Lung microvascular endothelial cell (primary cell): ENCODE measurements at regions not wholly inside any gene's neighbourhood (a gene's known extent, or its start where the extent isn't known, plus 50 kb on each side); places are given as distances from the start of the nearest gene placed in this dataset.
A peak's percentile ranks its signal among the peaks of the same experiment; 100 is the strongest.
"Not testable (repeated sequence)": the region's sequence is repeated elsewhere in the genome, so short reads cannot be mapped to it uniquely, and the experiment has no call there.

Experiments used
- DNase-seq, 2 donors: peaks; one replicate each; pipeline versions ENCODE4 v3.0.0 to v3.0.0-alpha.2; 2010; ENCODE audit warnings: low read depth in 2 of 2

DNA sequence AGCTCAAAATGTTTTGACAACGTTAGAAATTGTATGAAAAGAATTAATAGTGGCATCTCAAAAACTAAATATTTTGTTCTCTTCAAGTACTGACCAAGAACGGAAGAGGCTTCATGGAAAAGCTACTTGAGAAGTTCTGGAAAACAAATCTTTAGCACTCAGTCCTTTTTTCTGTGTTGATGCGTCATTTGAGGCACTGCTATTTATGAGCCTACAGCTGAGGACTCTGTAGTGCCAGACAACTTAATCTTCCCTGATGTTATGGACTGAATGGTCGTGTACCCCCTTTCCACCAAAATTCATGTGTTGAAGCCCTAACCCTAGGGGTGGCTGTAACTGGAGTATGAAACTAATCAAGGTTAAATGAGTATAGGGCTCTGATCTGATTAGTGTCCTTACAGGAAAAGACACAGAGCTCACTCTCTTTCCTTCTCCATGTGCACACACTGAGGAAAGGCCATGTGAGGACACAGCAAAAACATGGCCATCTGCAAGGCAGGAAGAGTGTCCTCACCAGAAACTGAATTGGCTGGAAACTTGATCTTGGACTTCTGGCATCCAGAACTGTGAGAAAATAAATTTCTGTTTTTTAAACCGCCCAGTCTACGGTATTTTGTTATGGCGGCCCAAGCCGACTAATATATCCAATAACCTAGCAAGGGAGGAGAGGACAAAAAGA, 337.0 kb upstream of the CLEC14A start:
- peak in 1 of 2 donors; percentile 29 for DNase-seq

DNA sequence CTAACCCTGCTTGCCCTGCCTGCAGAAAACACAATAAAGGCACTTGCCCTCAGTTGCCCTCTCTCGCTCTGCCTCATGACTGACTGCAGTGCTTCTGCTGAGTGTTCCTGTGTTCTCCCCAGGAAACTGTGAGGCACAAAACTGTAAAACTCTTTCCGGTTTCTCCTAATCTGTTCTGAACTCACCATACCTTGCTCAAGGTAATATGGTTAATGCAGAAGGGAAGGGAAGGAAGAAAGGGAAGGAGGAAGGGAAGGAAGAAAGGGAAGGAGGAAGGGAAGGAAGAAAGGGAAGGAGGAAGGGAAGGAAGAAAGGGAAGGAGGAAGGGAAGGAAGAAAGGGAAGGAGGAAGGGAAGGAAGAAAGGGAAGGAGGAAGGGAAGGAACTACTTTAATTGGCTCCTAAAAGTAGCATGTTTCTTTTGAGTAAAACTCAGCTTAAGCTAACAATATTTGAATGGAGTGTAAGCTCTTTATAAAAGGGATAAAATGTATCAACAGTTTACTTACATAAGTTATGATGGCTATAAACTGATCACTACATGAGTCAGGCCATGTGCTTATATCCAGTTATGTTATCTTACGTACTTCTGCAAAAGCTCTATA, 334.0 kb upstream of the CLEC14A start:
- no peak for DNase-seq

GRCh38 chr14:38583471-38583870, 327.6 kb upstream of the CLEC14A start:
- no peak for DNase-seq

- no peak for DNase-seq
Measured at GRCh38 chr14:38578278-38578681, 322.4 kb upstream of the CLEC14A start.

- no peak for DNase-seq
Measured at GRCh38 chr14:38567703-38568102, 311.8 kb upstream of the CLEC14A start.

DNA sequence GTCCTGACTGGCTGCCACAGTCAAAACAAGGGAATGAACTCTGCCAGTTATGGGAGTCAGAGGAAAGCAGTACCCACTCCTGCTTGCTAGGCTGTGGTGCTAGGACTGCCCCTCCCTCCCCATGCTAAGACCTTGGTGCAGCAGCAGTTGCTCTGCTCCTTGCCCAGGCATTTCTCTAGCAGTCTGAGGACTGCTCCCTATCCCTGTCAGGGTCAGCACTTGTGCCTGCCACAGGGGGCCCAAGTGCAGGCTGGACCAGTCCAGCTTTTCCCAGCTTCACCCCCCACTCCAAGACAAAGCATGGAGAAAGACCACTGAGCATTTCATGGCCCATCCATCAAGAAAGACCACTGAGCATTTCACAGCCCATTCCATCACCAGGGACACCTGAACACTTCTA, 305.8 kb upstream of the CLEC14A start:
- DNase-seq: no peak

DNA sequence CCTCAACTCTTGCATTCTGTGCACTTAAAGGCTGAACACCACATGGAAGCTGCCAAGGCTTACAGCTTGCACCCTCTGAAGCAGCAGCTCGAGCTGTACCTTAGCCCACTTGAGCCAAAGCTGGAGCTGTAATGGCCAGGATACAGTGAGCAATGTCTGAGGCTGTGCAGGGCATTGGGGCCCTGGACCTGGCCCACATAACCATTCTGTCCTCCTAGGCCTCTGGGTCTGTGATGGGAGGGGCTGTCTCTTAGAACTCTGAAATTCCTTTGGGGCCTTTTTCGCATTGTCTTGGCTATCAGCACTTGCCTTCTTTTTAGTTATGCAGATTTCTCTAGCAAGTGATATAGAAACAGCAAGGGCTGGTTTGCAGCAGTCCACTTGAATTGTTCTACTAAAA, 303.8 kb upstream of the CLEC14A start:
- no peak for DNase-seq

GRCh38 chr14:38557391-38557790, 301.5 kb upstream of the CLEC14A start:
- DNase-seq: not testable (repeated sequence)

DNA sequence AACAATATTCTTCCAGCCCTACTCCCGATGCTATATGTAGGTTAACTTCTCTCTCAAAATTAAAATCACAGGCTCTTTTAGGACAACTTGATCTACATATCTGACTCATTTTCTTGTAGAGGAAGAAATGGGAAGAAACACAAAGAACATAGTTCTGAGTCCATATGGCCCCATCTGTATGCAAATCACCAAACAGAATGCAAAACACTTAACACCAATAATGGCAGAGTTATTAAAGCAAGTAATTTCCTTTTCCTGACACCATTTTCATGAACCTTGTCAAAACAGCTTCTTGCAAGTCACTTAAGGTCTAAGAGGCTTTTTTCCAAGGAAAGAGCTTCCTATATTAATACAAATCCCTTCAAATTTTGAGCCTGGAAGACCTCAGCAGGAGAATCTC, 300.4 kb upstream of the CLEC14A start:
- DNase-seq: no peak

GRCh38 chr14:38554026-38554425, 298.1 kb upstream of the CLEC14A start:
- DNase-seq: peak in 1 of 2 donors; percentile 72

GRCh38 chr14:38553586-38553985, 297.7 kb upstream of the CLEC14A start:
- DNase-seq: peak in 1 of 2 donors; percentile 91

DNA sequence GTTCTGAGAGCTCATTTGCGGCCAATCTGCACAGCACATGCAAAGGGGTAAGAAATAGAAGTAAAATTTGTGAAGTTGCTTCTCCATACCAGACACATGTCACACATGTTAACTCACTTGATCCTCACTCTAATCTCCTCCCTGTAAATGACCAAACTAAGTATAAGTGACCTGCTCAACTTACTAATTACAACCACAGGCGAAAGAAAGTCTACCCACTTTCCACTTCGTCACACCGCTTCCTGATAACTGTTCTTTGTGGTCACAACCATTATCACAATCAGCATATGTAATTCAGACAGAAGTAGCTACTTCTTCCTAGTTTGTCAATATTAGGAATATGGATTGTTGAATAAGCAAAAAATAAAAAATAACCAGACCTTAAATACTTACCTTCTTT, 293.7 kb upstream of the CLEC14A start:
- no peak for DNase-seq

- no peak for DNase-seq
Measured at GRCh38 chr14:38547961-38548490, 292.1 kb upstream of the CLEC14A start.

DNA sequence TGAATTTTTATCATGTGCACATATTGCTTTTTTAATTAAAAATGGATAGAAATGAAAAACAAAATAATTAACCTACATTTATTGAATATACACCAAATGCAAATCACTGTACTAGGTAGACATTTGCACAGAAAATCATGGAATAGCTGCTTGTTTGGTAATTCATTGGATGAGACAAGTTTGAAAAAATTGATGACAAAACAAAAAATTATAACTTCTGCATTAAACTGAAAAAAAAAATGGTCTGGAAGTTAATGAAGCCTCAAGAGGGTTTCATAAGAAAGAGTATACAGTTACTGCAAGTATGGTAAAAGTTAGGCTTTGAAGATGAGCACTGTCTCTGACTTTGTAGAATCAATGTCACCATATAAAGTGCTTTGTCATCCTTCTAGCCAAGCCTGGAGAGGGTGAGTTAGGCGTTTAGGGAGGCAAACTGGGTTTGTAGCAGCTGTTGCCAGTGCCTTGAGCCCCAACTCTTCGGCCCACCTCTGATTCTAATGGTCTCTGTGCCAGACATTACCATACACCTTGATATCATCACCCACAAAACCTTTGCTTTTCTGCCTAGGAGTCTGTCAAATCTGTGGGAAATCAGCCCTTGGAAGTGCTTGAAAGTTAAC, 291.1 kb upstream of the CLEC14A start:
- no peak for DNase-seq

DNA sequence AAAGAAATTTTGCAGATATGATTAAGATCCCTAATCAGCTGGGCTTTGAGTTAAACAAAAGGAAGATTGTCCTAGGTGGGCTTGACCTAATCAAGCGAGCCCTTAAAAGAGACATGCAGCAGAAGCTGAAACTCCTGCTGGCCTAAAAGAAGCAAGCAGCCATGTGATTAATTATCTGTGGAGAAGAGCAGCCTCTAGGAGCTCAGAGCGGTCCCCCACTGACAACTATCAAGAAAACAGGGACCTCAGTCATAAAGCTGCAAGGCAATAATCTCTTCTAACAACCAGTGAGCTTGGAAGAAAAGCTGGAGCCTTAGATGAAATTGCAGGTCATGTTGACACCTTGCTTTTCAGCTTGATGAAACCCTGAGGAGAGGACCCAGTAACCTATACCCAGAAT, 288.9 kb upstream of the CLEC14A start:
- DNase-seq: no peak

DNA sequence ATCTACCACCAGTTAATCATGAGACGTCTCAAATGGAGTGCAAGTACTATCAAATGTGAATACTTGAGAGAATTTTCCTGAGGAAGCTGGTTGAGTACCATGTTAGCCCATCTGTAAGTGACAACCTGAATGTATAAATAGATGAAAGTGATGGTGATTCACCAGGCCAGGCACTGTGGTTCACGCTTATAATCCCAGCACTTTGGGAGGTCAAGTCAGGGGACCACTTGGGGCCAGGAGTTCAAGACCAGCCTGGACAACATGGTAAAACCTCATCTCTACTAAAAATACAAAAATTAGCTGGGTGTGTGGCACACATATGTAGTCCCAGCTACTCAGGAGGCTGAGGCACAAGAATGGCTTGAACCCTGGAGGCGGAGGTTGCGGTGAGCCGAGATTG, 288.0 kb upstream of the CLEC14A start:
- not testable (repeated sequence) for DNase-seq

GRCh38 chr14:38538053-38538452, 282.2 kb upstream of the CLEC14A start:
- not testable (repeated sequence) for DNase-seq

- DNase-seq: no peak
Measured at GRCh38 chr14:38536376-38537038, 280.6 kb upstream of the CLEC14A start.

GRCh38 chr14:38528582-38528981, 272.7 kb upstream of the CLEC14A start:
- no peak for DNase-seq

GRCh38 chr14:38527502-38527878, 271.6 kb upstream of the CLEC14A start:
- DNase-seq: no peak

DNA sequence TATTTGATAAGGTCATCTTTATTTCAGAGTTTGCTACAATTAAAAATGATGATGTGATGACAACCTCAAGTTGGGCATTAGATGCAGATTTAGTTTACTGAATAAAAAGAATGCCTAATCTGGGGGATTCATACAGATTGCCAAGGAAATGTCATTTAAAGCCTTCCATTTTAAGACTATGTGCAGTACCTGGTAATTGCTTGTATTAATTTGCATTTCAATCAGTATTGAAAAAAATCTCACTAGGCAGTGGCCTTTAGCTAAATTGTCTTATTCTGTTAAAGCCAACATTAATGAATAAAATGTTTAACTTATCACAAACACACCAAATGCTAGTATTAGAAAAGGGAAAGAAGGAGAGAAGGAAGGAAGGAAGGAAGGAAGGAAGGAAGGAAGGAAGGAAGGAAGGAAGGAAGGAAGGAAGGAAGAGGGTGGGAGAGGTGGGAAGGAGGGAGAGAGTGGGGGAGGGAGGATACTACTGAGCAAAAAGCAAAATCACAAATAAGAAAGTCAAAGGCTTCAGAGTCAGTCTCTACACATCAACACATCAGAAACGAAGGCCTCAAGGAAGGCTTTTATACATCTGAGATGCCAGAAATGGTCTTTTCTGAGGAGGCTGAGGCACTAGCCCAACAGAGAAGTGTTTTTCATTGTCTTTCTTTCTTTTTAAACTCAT, 271.1 kb upstream of the CLEC14A start:
- no peak for DNase-seq
